Endothelial cell of umbilical vein (primary cell): ENCODE measurements at regions not wholly inside any gene's neighbourhood (a gene's known extent, or its start where the extent isn't known, plus 50 kb on each side); places are given as distances from the start of the nearest gene placed in this dataset.

Experiments used
- BruUV-seq: library from RNA; stranded (reverse); fragments of 400-500 nt; replicated peaks from 2 replicates; lab custom pipeline; 2021; lab: Mats Ljungman, UMichigan
- CTCF ChIA-PET: fragments of 300-600, 350-600 bp; sonication (Branson Sonifier 250); formaldehyde crosslinking; loops from one replicate; lab custom pipeline; 2021; ENCODE audit warnings: antibody characterized with exemption, inconsistent platforms; lab: Charles Lee
- POLR2A ChIA-PET: fragments of 300-600, 350-600 bp; sonication (Branson Sonifier 250); formaldehyde crosslinking; loops from one replicate; lab custom pipeline; 2021; ENCODE audit warnings: antibody characterized with exemption, inconsistent platforms; lab: Charles Lee
- DNase-seq: peaks from one replicate; pipeline ENCODE4 v3.0.0-alpha.2; 2011; ENCODE audit warnings: low read depth, low spot score
- FAIRE-seq: peaks from 2 replicates; lab custom pipeline; 2011; peaks lifted over from hg19 to GRCh38; lab: Jason Lieb, UNC
- H2AFZ ChIP-seq: 2 replicates; pipeline ENCODE4 v1.6.0; 2012; ENCODE audit warnings: low read depth, low read length, control low read depth, inconsistent platforms
- H3K27ac ChIP-seq: 2 replicates; pipeline ENCODE4 v1.5.1; 2011; ENCODE audit warnings: low read depth, mild to moderate bottlenecking, control low read depth, low read length, moderate library complexity; ENCODE audit not compliant: insufficient read depth
- H3K27me3 ChIP-seq, 2 experiments: 2 replicates each; pipeline versions ENCODE4 v1.6.0 to v1.6.1; 2011; ENCODE audit warnings: low read length in 2 of 2, mixed read lengths in 1 of 2; ENCODE audit not compliant: control insufficient read depth in 2 of 2, insufficient read depth in 2 of 2
- H3K36me3 ChIP-seq, 2 experiments: 2 replicates in 1 of 2; 3 replicates in 1 of 2; pipeline ENCODE4 v1.5.1; 2011; ENCODE audit warnings: low read length in 2 of 2, mild to moderate bottlenecking in 1 of 2, moderate library complexity in 1 of 2; ENCODE audit not compliant: control insufficient read depth in 2 of 2, insufficient read depth in 2 of 2; ENCODE audit errors: extremely low read depth in 1 of 2
- H3K4me1 ChIP-seq: 3 replicates; pipeline ENCODE4 v1.5.1; 2011; ENCODE audit warnings: mild to moderate bottlenecking, low read length; ENCODE audit not compliant: control insufficient read depth, insufficient read depth; ENCODE audit errors: extremely low read depth
- H3K4me2 ChIP-seq: 2 replicates; pipeline ENCODE4 v1.6.1; 2011; ENCODE audit warnings: low read length, control low read depth, mixed read lengths; ENCODE audit not compliant: insufficient read depth
- H3K4me3 ChIP-seq, 3 experiments: fragments of 200-600 bp in 1 of 3; sonication (generic), shearing (Covaris generic) in 1 of 3; replicated peaks in 1 of 3; 2 replicates each; pipeline ENCODE4 v1.5.1; 2011 to 2016; ENCODE audit warnings: control low read depth in 3 of 3, low read length in 3 of 3, mild to moderate bottlenecking in 2 of 3, inconsistent platforms in 1 of 3, low read depth in 1 of 3, moderate library complexity in 1 of 3; ENCODE audit not compliant: insufficient read depth in 1 of 3
- H3K79me2 ChIP-seq: 2 replicates; pipeline ENCODE4 v1.6.0; 2012; ENCODE audit warnings: low read length, inconsistent platforms; ENCODE audit not compliant: control insufficient read depth, insufficient read depth
- H3K9ac ChIP-seq: replicated peaks from 2 replicates; pipeline ENCODE3; 2011; ENCODE audit warnings: low read length, control low read depth; ENCODE audit not compliant: insufficient read depth; ENCODE audit errors: extremely low read depth
- H3K9me1 ChIP-seq: replicated peaks from 3 replicates; pipeline ENCODE4 v1.6.0; 2011; ENCODE audit warnings: mild to moderate bottlenecking, low read length; ENCODE audit not compliant: control insufficient read depth, insufficient read depth; ENCODE audit errors: extremely low read depth
- H3K9me3 ChIP-seq: replicated peaks from 2 replicates; pipeline ENCODE4 v1.5.1; 2012; ENCODE audit warnings: low read length, inconsistent platforms; ENCODE audit not compliant: control insufficient read depth, insufficient read depth
- H4K20me1 ChIP-seq: replicated peaks from 2 replicates; pipeline ENCODE3; 2011; ENCODE audit warnings: mild to moderate bottlenecking, low read length; ENCODE audit not compliant: control insufficient read depth, insufficient read depth; ENCODE audit errors: extremely low read depth
- CTCF ChIP-seq, 2 donors: IDR thresholded peaks; 1 replicate in 1 of 2; 2 replicates in 1 of 2; pipeline ENCODE4 v1.5.1; 2011; ENCODE audit warnings: low read length in 2 of 2, mild to moderate bottlenecking in 2 of 2, moderate library complexity in 2 of 2, control low read depth in 1 of 2, inconsistent platforms in 1 of 2, low read depth in 1 of 2; ENCODE audit not compliant: insufficient read depth in 1 of 2; ENCODE audit errors: extremely low read depth in 1 of 2
- EZH2 ChIP-seq: IDR thresholded peaks from 2 replicates; pipeline ENCODE4 v1.6.1; 2012; ENCODE audit warnings: borderline replicate concordance, low read depth, mild to moderate bottlenecking, moderate library complexity, low read length, inconsistent platforms; ENCODE audit not compliant: severe bottlenecking
- FOS ChIP-seq: IDR thresholded peaks from 2 replicates; pipeline ENCODE4 v1.6.1; 2011; ENCODE audit warnings: mild to moderate bottlenecking, low read length, moderate library complexity, borderline replicate concordance; ENCODE audit not compliant: insufficient read depth
- GATA2 ChIP-seq: IDR thresholded peaks from 2 replicates; pipeline ENCODE4 v1.7.0; 2011; ENCODE audit warnings: low read depth, mild to moderate bottlenecking, moderate library complexity, mixed read lengths, low read length; ENCODE audit not compliant: insufficient read length, insufficient read depth
- JUN ChIP-seq: IDR thresholded peaks from 2 replicates; pipeline ENCODE4 v1.6.1; 2011; ENCODE audit warnings: borderline replicate concordance, low read depth; ENCODE audit not compliant: insufficient read length, insufficient read depth
- MAX ChIP-seq: IDR thresholded peaks from 2 replicates; pipeline ENCODE4 v1.6.1; 2011; ENCODE audit not compliant: insufficient read depth, insufficient read length
- MYC ChIP-seq: IDR thresholded peaks from one replicate; pipeline ENCODE4 v1.6.1; 2011; ENCODE audit warnings: mild to moderate bottlenecking, low read depth, low read length
- POLR2A ChIP-seq: IDR thresholded peaks from 2 replicates; pipeline ENCODE4 v1.6.1; 2012; ENCODE audit warnings: low read depth, mild to moderate bottlenecking, control low read depth, low read length
- POLR2AphosphoS5 ChIP-seq: IDR thresholded peaks from 2 replicates; pipeline ENCODE4 v1.6.1; 2012; ENCODE audit warnings: low read depth, mild to moderate bottlenecking, control low read depth, low read length, moderate library complexity; ENCODE audit not compliant: insufficient read depth
- dilution Hi-C: fragments of 300-500 bp; cut with MboI; formaldehyde crosslinking; loops from one replicate; pipeline ENCODE4 v1.15.0; 2019; ENCODE audit warnings: low sequenced_read_pairs; ENCODE audit not compliant: extremely low pct_ligation_motif_present
- intact Hi-C: fragments of 100-400 bp; cut with micrococcal nuclease; formaldehyde crosslinking; loops from one replicate; pipeline ENCODE4 v1.10.0; 2022

- no peak overlapping the region for H3K9ac ChIP-seq
- no peaks in the 10 kb centered on the region for H3K9me3 ChIP-seq
- intact Hi-C loops = no loop called here
- H3K36me3 ChIP-seq = no peaks in the 10 kb centered on the region
- no peaks in the 10 kb centered on the region for H3K4me1 ChIP-seq
- H3K27ac ChIP-seq = no peak overlapping the region
- no peak overlapping the region for H2AFZ ChIP-seq
- CTCF ChIA-PET = no interaction called here
- BruUV-seq = no TSS peak
- no peak for TF ChIP-seq MAX
- no peak for TF ChIP-seq POLR2AphosphoS5
- no peak for TF ChIP-seq GATA2
- TF ChIP-seq EZH2 = no peak
- H3K4me2 ChIP-seq = no peak overlapping the region
- H4K20me1 ChIP-seq = no peaks in the 10 kb centered on the region
- DNase-seq (no peak), FAIRE-seq (no peak)
- no peaks in the 10 kb centered on the region for H3K9me1 ChIP-seq
- dilution Hi-C loops = no loop called here
- H3K27me3 ChIP-seq = no peaks in the 10 kb centered on the region
- H3K4me3 ChIP-seq = no peak overlapping the region
- POLR2A ChIA-PET = no interaction called here
- H3K79me2 ChIP-seq = no peaks in the 10 kb centered on the region
Measured at GRCh38 chr12:40615590-40615989, 76.6 kb upstream of the CNTN1 start.

DNA sequence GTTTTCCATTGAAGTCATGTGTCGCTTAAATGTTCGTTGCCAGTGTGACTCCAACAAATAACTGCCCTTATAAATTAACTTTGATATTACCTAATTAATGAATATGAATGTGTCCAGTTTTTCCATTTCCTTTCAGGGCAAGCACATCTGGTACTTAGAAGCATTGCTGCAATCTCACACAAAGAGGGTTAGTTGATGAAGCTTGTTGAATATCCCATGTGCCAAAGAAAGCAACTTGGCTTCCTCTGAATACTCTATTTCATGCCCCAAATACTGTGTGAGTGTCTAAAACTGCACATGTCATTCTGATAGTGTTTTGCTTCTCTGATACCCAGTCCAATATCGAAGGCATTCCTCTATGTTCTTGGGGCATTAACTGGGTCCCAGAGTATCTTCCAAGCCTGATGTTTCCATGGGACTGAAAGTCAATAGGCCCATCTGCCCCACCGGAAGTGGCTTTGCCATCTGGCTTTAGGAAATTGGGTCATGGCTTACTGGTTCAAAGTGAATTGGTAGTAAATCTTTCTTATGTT lies 75.8 kb upstream of the CNTN1 start:
- H2AFZ ChIP-seq = no peak overlapping the region
- no peaks in the 10 kb centered on the region for H3K9me3 ChIP-seq
- DNase-seq (no peak), FAIRE-seq (peak; percentile 12)
- H3K36me3 ChIP-seq = no peaks in the 10 kb centered on the region
- dilution Hi-C loops (no loop called here), intact Hi-C loops (no loop called here)
- H3K9ac ChIP-seq = no peak overlapping the region
- CTCF ChIA-PET = no interaction called here
- H3K4me1 ChIP-seq = no peaks in the 10 kb centered on the region
- no peak overlapping the region for H3K4me3 ChIP-seq
- H3K27ac ChIP-seq = no peak overlapping the region
- H3K4me2 ChIP-seq = no peak overlapping the region
- no peaks in the 10 kb centered on the region for H4K20me1 ChIP-seq
- POLR2A ChIA-PET = no interaction called here
- no TSS peak for BruUV-seq
- H3K9me1 ChIP-seq = no peaks in the 10 kb centered on the region
- TF ChIP-seq POLR2A (no peak), MYC (no peak), FOS (no peak), GATA2 (no peak), CTCF (IDR thresholded peaks at IDR 0.05; ENCODE audit: extremely low read depth in 1 of 2, insufficient read depth in 1 of 2, low read depth in 1 of 2, low read length in 2 of 2) (no peak), MAX (no peak), POLR2AphosphoS5 (no peak), JUN (no peak), EZH2 (no peak)
- no peaks in the 10 kb centered on the region for H3K79me2 ChIP-seq
- no peaks in the 10 kb centered on the region for H3K27me3 ChIP-seq
